ENCODE measurements at regions not wholly inside any gene's neighbourhood (a gene's known extent, or its start where the extent isn't known, plus 50 kb on each side); places are given as distances from the start of the nearest gene placed in this dataset.

- H3K4me1 ChIP-seq (ENCODE audit: control insufficient read depth in 1 of 2, insufficient read depth in 2 of 2, low read length in 2 of 2) = peaks cover 43 to 49% of the 10 kb centered on the region in 2 donors
- H4K20me1 ChIP-seq (ENCODE audit: insufficient read depth, low read length) = no peaks in the 10 kb centered on the region
- H3K27me3 ChIP-seq (ENCODE audit: control insufficient read depth in 2 of 2, insufficient read depth in 2 of 2, low read length in 2 of 2) = no peaks in the 10 kb centered on the region
- H3K27me3 Mint-ChIP-seq (ENCODE audit: low read depth in 3 of 3) = no peaks in the 10 kb centered on the region
- peak overlapping the region in 1 of 2 donors; percentile 70 for H3K4me3 Mint-ChIP-seq
- H3K36me3 Mint-ChIP-seq = no peaks in the 10 kb centered on the region
- intact Hi-C loops (cut with micrococcal nuclease) = loop anchor here (5.0 to 10.0 kb wide), 5 partner anchors 89 to 434 kb away; partner anchors contain the start of gene PRDM1 (in 1 of the 2)
- DNase-seq = peak; percentile 79 to 85 (median 80)
- TF ChIP-seq CTCF (IDR thresholded peaks at IDR 0.05) = peak; percentile 72
- 0% methylated on average over 1 of the region's 4 CpGs for WGBS (ENCODE audit: insufficient coverage)
- no peaks in the 10 kb centered on the region for H3K9me3 Mint-ChIP-seq
- H3K9me3 ChIP-seq (replicated peaks in 1 of 2; ENCODE audit: control insufficient read depth in 1 of 2, insufficient read depth in 1 of 2, low read length in 2 of 2) = no peaks in the 10 kb centered on the region
- H3K79me2 ChIP-seq (ENCODE audit: insufficient read depth, low read length) = no peaks in the 10 kb centered on the region
- no peaks in the 10 kb centered on the region for H3K36me3 ChIP-seq (replicated peaks in 1 of 2; ENCODE audit: control insufficient read depth in 1 of 2, insufficient read depth in 2 of 2, low read length in 2 of 2)
- H3K27ac ChIP-seq (ENCODE audit: low read depth in 1 of 2, low read length in 2 of 2) = peak overlapping the region in 1 of 2 donors; percentile 66
- peak overlapping the region; percentile 45 for H3K4me2 ChIP-seq (replicated peaks; ENCODE audit: extremely low read depth, low read length, poor library complexity, severe bottlenecking)
- no peak overlapping the region for H3K9ac ChIP-seq (ENCODE audit: insufficient read depth, low read length, poor library complexity, severe bottlenecking)
- H3K4me1 Mint-ChIP-seq = peaks cover 57% of the 10 kb centered on the region
- H3K27ac Mint-ChIP-seq = peak overlapping the region; percentile 34 to 89 (median 82)
- H3K4me3 ChIP-seq (replicated peaks in 1 of 3; ENCODE audit: low read depth in 2 of 3, low read length in 3 of 3) = peak overlapping the region in 1 of 3 experiments; percentile 35
- H2AFZ ChIP-seq (ENCODE audit: insufficient read depth, low read depth, low read length, poor library complexity, severe bottlenecking) = no peak overlapping the region
Measured at GRCh38 chr6:105793130-105793529, 293.0 kb upstream of the PRDM1 start.

- Histone ChIP-seq H3K79me2 (ENCODE audit: insufficient read depth, low read length) (no peaks in the 10 kb centered on the region), H3K9me3 (replicated peaks in 1 of 2; ENCODE audit: control insufficient read depth in 1 of 2, insufficient read depth in 1 of 2, low read length in 2 of 2) (no peaks in the 10 kb centered on the region), H4K20me1 (ENCODE audit: insufficient read depth, low read length) (no peaks in the 10 kb centered on the region), H3K27me3 (ENCODE audit: control insufficient read depth in 2 of 2, insufficient read depth in 2 of 2, low read length in 2 of 2) (no peaks in the 10 kb centered on the region), H3K27ac (ENCODE audit: low read depth in 1 of 2, low read length in 2 of 2) (peak overlapping the region; percentile 16 to 30), H3K4me1 (ENCODE audit: control insufficient read depth in 1 of 2, insufficient read depth in 2 of 2, low read length in 2 of 2) (peaks cover 43 to 50% of the 10 kb centered on the region in 2 donors), H3K4me3 (replicated peaks in 1 of 3; ENCODE audit: low read depth in 2 of 3, low read length in 3 of 3) (no peak overlapping the region), H3K9ac (ENCODE audit: insufficient read depth, low read length, poor library complexity, severe bottlenecking) (no peak overlapping the region), H3K36me3 (replicated peaks in 1 of 2; ENCODE audit: control insufficient read depth in 1 of 2, insufficient read depth in 2 of 2, low read length in 2 of 2) (no peaks in the 10 kb centered on the region), H2AFZ (ENCODE audit: insufficient read depth, low read depth, low read length, poor library complexity, severe bottlenecking) (no peak overlapping the region), H3K4me2 (replicated peaks; ENCODE audit: extremely low read depth, low read length, poor library complexity, severe bottlenecking) (no peak overlapping the region)
- DNase-seq = peak; percentile 39 to 61 (median 44)
- Mint-ChIP-seq H3K4me1 (peaks cover 53% of the 10 kb centered on the region), H3K36me3 (no peaks in the 10 kb centered on the region), H3K27ac (peak overlapping the region in 6 of 7 donors; percentile 50 to 84 (median 67)), H3K27me3 (ENCODE audit: low read depth in 3 of 3) (peaks cover 0 to 3% (median 0%) of the 10 kb centered on the region in 3 donors), H3K4me3 (no peak overlapping the region), H3K9me3 (no peaks in the 10 kb centered on the region)
- intact Hi-C loops (cut with micrococcal nuclease) = loop anchor here (5.0 to 10.0 kb wide), 5 partner anchors 91 to 436 kb away; partner anchors contain the start of gene PRDM1 (in 1 of the 2)
- TF ChIP-seq CTCF (IDR thresholded peaks at IDR 0.05) = no peak
- WGBS (ENCODE audit: insufficient coverage) = 92% methylated on average over 1 of the region's 5 CpGs
Measured at GRCh38 chr6:105791583-105792318, 294.4 kb upstream of the PRDM1 start.
